CD4-positive, alpha-beta T cell treated with Interferon gamma for 1 hour (primary cell): ENCODE measurements at regions not wholly inside any gene's neighbourhood (a gene's known extent, or its start where the extent isn't known, plus 50 kb on each side); places are given as distances from the start of the nearest gene placed in this dataset.

ENCODE experiments used
- DNase-seq: peaks from one replicate; pipeline ENCODE4 v3.0.0-alpha.2; 2020

DNA sequence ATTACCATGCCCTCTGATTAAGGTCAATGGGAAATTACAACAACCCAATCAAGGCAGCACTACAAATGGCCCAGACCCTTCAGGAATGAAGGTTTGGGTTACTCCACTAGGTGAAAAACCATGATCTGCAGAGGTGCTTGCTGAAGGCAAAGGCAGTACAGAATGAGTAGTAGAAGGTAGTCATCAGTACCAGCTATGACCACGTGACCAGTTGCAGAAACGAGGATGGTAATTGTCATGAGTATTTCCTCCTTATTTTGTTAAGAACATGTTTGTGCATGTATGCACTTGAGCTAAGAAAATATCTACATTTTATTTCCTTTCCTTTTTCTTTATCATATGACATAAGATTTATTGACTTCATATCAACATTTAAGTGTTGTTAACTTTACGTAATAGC lies 607.1 kb downstream of the KCNT2 start:
- DNase-seq: no peak

DNA sequence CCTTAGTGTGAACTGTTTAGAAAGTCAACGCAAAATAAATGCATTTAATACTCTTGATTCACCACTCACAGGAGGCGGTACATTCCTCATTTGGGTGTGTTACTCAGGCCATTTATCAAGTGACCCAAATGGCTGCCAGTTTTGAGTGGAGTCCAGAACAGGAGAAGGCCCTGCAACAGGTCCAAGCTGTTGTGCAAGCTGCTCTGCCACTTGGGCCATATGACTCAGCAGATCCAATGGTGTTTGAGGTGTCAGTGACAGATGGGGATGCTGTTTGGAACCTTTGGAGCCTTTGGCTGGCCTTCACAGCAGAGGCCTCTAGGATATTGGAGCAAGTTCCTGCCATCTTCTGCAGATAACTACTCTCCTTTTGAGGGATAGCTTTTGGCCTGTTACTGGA lies 609.2 kb downstream of the KCNT2 start:
- DNase-seq: no peak

- DNase-seq: no peak
Observed at GRCh38 chr1:195981448-195982139, 626.6 kb downstream of the KCNT2 start.

GRCh38 chr1:195979646-195980045 lies 628.6 kb downstream of the KCNT2 start:
- DNase-seq: no peak

- DNase-seq: no peak
Observed at GRCh38 chr1:195973311-195973904, 634.8 kb downstream of the KCNT2 start.

DNA sequence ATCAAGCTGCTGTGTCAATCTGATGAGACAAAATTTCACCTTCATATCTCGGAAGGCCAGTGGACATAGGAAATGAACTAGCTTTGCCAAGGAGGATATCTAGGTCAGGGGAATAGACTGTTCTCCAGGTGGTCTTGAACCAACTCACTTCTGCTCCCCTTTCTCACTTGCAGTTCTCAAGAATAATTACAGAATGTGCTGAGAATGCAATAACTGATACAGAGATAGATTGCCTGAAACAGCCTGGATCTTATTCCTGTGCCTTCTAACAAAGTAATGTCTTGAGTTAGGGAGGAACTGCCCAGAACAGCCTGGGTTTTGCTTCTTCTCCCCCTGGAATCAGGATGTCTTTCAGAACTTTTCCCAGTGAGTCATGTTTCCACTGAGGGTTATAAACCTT lies 636.7 kb downstream of the KCNT2 start:
- DNase-seq: no peak

DNA sequence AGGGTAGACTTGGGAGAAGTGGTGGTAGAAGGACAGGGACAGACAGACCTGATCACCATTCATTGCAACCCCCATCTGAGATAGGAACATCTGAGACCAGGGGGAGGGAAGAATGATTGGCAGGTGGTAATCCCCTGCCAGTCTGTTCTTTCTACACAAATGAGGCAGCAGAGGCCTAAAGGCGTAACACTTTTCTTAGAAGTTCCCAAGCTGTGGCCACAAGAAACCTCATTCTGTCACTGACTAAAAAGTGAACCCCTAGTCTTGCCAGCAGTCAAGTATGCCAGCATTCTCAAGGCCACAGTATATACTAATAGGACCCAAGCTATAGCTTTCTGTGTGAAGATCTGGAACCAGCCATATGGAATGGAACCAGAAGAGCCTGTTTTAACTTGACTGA lies 638.0 kb downstream of the KCNT2 start:
- DNase-seq: no peak

- DNase-seq: no peak
Observed at GRCh38 chr1:195965475-195965874, 642.8 kb downstream of the KCNT2 start.

DNA sequence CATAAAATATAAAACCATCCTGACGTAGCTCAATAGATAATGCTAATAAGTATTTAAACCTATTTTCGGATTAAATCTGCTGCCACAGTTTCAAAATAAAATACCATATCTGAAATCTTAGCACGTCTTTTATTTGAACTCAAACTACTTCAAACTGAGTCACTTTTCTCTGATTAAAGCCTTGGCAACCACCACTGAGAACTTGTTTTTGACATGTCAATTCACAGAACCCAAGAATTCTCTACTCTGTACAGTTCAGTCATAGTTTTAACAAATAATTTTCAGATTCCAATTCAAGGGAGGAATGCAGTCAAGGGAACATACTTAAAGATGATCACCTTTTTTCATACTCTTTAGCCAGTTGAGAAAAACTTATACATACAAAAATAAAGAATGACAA lies 643.2 kb downstream of the KCNT2 start:
- no peak for DNase-seq

- DNase-seq: no peak
Observed at GRCh38 chr1:195964516-195964915, 643.7 kb downstream of the KCNT2 start.

DNA sequence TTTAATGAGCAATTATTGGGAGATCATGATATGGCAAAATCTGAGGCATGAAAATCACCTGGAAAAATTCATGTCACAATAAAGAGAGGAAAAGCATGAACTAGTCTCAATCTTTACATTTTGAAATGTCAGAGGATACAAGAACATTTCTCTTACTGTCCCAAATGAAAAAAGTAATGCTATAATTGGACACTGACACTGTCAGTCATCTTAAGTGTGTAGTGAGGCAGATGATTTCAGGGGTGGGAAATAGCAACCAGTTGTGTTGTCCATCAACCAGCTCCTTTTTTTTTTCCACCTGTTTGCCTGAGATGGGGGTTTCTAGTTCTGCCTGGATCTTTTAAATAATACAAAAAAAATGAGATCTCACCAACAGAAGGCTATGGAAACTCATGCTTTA lies 646.2 kb downstream of the KCNT2 start:
- no peak for DNase-seq

- no peak for DNase-seq
Observed at GRCh38 chr1:195960580-195960979, 647.7 kb downstream of the KCNT2 start.

GRCh38 chr1:195958131-195958530 lies 650.1 kb downstream of the KCNT2 start:
- DNase-seq: no peak

- DNase-seq: no peak
Observed at GRCh38 chr1:195956845-195957244, 651.4 kb downstream of the KCNT2 start.

GRCh38 chr1:195954848-195955247 lies 653.4 kb downstream of the KCNT2 start:
- no peak for DNase-seq

DNA sequence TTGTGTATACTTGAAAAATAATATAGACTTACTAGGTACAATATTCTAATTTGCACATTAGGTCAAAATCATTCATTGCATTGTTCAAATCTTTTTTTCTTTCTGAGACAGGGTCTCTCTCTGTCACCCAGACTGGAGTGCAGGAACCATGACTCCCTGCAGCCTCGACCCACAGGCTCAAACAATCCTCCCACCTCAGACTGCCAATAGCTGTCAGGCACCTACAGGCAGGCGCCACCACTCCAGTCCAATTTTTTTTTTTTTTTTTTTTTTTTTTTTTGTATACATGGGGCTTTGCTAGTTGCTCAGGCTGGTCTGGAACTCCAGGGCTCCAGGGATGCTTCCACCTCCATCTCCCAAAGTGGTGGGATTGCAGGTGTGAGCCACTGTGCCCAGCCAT lies 656.9 kb downstream of the KCNT2 start:
- no peak for DNase-seq

- DNase-seq: no peak
Observed at GRCh38 chr1:195948123-195948895, 659.9 kb downstream of the KCNT2 start.

DNA sequence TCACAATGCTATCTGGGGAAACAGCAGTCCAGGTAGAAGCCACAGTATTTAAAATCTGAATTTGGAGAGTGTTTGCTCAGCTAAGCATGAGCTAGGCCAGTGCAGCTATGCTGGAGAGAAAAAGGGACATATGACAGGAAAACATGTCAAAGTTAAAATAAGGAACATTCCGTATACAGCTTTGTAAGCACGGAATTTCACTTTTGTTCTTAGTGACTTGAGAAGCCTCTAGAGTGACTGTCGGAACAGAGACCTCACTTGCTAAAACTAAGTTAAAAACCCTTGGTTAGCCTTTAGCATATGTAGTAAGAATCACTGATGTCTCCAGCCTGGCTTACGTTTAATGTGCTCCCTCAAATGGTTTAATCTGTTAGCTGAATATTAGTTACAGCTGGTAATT lies 661.7 kb downstream of the KCNT2 start:
- DNase-seq: no peak

DNA sequence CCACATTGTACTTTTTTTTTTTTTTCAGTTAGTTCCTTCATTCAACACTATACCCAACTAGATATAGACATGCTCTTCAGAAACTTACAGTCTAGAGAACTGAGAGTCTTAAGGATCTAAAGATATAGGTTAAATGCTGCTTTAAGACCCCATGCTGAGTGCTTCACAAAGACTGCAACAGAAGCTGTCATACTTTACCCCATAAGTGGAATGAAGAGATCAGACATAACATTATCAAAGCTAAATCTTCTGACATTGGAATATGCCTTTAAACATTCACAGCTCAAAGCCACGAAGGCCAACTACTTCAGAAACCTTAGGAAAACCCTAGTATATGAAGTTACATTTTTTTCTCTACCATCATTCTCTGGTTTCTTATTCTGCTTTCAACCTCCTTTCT lies 666.4 kb downstream of the KCNT2 start:
- DNase-seq: no peak

GRCh38 chr1:195941314-195941713 lies 666.9 kb downstream of the KCNT2 start:
- no peak for DNase-seq

DNA sequence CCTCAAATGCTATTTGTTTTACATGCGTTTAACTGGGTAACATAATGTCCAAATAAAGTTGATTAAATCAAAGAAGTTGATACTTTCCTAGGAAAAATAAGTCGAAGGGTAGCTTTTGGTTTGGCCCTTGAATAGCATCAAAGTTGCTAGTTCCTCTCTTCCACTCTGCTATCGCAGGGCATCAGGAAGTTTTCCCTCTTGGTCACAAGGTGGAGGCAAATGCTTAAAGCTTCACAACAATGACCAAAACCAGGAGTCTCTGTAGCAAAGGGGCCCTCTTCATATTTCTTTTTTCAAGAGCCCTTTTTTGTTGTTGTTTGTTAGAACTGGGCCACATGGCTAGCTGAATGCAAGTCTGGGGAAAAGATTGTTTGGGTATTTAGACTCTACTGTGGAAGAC lies 668.4 kb downstream of the KCNT2 start:
- no peak for DNase-seq

DNA sequence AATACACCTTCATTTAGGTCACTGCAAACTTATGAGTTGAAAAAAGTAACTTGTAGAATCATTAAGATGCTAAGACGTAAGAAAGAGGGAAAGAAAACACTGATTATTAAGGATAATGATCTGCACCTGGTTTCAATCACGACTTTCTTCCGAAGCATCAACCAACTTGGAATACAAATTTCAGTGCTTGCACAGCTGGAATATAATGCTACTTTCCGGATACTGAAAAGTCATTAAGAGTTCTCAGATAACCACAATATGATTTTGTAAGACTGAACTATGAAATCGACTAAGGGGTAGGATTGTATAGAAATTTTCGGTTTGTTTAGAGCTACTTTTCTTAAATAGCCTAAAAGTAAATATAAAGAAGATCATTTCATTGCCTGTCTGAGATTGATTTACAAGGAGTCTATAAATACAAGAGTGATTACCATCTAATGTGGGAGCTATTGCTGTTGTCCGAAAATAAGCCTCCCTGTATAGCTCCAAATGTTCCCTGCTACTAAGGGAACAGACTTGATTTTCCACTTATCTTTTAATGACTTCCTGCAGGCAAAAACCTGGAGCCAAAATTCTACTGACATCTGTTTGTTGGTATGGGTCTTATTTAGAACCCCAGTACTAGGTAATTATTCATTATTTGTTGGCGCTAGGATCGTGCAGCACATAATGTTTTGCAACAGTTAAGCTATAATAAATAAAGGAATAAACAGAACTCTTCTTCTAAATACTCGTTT lies 673.3 kb downstream of the KCNT2 start:
- no peak for DNase-seq

DNA sequence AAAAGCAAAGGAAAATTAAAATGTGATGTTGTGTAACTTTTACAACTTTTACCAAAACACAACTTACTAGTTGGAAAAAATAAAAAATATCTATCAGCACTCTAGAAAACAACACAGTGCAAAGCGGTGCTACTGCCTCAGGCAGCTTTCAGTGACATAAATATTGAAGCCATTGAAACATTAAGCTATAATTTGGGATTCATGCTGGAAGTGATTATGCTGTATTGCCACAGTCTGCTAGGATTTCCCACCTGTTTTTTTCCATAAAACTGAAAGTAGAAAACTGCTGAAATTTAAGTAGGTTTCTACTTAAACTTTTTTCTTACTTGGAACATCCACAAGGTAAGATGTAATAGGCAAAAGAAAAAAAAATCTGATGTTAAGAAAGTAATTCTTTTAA lies 674.4 kb downstream of the KCNT2 start:
- no peak for DNase-seq

DNA sequence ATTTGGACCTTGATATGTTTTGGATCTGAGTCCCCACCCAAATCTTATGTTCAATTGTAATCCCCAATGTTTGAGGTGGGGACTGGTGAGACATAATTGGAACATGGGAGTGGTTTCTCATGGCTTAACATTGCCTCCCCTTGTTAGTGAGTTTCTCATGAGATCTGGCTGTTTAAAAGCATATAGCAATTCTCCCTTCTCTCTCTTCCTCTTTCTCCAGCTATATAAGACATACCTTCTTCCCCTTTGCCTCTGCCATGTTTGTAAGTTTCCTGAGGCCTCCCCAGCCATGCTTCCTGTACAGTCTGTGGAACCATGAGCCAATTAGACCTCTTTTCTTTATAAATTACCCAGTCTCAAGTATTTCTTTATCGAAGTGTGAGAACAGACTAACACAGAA lies 692.4 kb downstream of the KCNT2 start:
- no peak for DNase-seq
